Left colon (tissue), 2 donors: ENCODE measurements at regions not wholly inside any gene's neighbourhood (a gene's known extent, or its start where the extent isn't known, plus 50 kb on each side); places are given as distances from the start of the nearest gene placed in this dataset.
"Not testable (repeated sequence)": the region's sequence is repeated elsewhere in the genome, so short reads cannot be mapped to it uniquely, and the experiment has no call there.

ENCODE experiments used
- ATAC-seq: fragments of 200-7000 bp; cut with Tn5 transposase; one replicate; pipeline ENCODE4 v1.9.1; 2020; ENCODE audit warnings: mild to moderate bottlenecking, moderate library complexity
- DNase-seq, 2 donors: peaks; one replicate each; pipeline ENCODE4 v3.0.0-alpha.2; 2020
- intact Hi-C, 2 donors: fragments of 100-400 bp; cut with DNase I in 1 of 2; cut with micrococcal nuclease in 1 of 2; formaldehyde crosslinking; loops; one replicate each; pipeline versions ENCODE4 v1.11.2 to v1.14.0; 2022; cut with DNase I, micrococcal nuclease
- donor health status: DM: no; HTN: no; CAD: no.
- donor health status: DM: yes; HTN: yes; CAD: no.

GRCh38 chr20:6401893-6402557 is 279.2 kb upstream of the FERMT1 start:
- DNase-seq (no peak), ATAC-seq (no peak)
- intact Hi-C loops, result no loop called here

- intact Hi-C loops, result no loop called here
- DNase-seq, result no peak
- ATAC-seq, result no peak
These were observed 274.3 kb upstream of the FERMT1 start for GRCh38 chr20:6397115-6397514.

GRCh38 chr20:6395695-6396094 is 272.9 kb upstream of the FERMT1 start:
- ATAC-seq (no peak), DNase-seq (no peak)
- intact Hi-C loops, result no loop called here

GRCh38 chr20:6388671-6389197 is 265.9 kb upstream of the FERMT1 start:
- no peak for DNase-seq
- intact Hi-C loops, result no loop called here
- no peak for ATAC-seq

- DNase-seq (no peak), ATAC-seq (no peak)
- intact Hi-C loops, result no loop called here
These were observed 262.2 kb upstream of the FERMT1 start for GRCh38 chr20:6384956-6385486.

- intact Hi-C loops, result no loop called here
These were observed 261.6 kb upstream of the FERMT1 start for GRCh38 chr20:6384380-6384779.

GRCh38 chr20:6381887-6382286 is 259.1 kb upstream of the FERMT1 start:
- no peak for DNase-seq
- no peak for ATAC-seq

More at GRCh38 chr20:6384380-6384779, 261.6 kb upstream of the FERMT1 start:
- ATAC-seq, result no peak
- DNase-seq, result no peak

GRCh38 chr20:6362245-6362644 is 239.4 kb upstream of the FERMT1 start:
- intact Hi-C loops, result no loop called here
- DNase-seq (no peak), ATAC-seq (no peak)

More at GRCh38 chr20:6381887-6382286, 259.1 kb upstream of the FERMT1 start:
- intact Hi-C loops, result no loop called here

GRCh38 chr20:6360766-6361165 is 237.9 kb upstream of the FERMT1 start:
- intact Hi-C loops, result no loop called here
- ATAC-seq, result no peak
- DNase-seq, result no peak

GRCh38 chr20:6355754-6356451 is 233.1 kb upstream of the FERMT1 start:
- ATAC-seq, result no peak
- intact Hi-C loops, result no loop called here

GRCh38 chr20:6348908-6349307 is 226.1 kb upstream of the FERMT1 start:
- ATAC-seq, result no peak
- no peak for DNase-seq
- intact Hi-C loops, result no loop called here

More at GRCh38 chr20:6355754-6356451, 233.1 kb upstream of the FERMT1 start:
- DNase-seq, result no peak

- intact Hi-C loops, result no loop called here
- DNase-seq, result no peak
- ATAC-seq, result no peak
These were observed 225.1 kb upstream of the FERMT1 start for GRCh38 chr20:6347916-6348315.

- ATAC-seq, result no peak
- DNase-seq, result no peak
- intact Hi-C loops, result no loop called here
These were observed 218.7 kb upstream of the FERMT1 start for GRCh38 chr20:6341491-6341890.

GRCh38 chr20:6339176-6339575 is 216.3 kb upstream of the FERMT1 start:
- intact Hi-C loops, result no loop called here
- ATAC-seq (no peak), DNase-seq (no peak)

GRCh38 chr20:6333110-6333509 is 210.3 kb upstream of the FERMT1 start:
- ATAC-seq, result no peak
- no peak for DNase-seq
- intact Hi-C loops, result no loop called here

GRCh38 chr20:6321235-6321634 is 198.4 kb upstream of the FERMT1 start:
- intact Hi-C loops, ATAC-seq, DNase-seq: not testable (repeated sequence)

- DNase-seq (no peak), ATAC-seq (no peak)
- intact Hi-C loops, result no loop called here
These were observed 189.2 kb upstream of the FERMT1 start for GRCh38 chr20:6311841-6312655.

GRCh38 chr20:6311097-6311496 is 188.3 kb upstream of the FERMT1 start:
- ATAC-seq, result no peak
- no peak for DNase-seq
- intact Hi-C loops, result no loop called here

GRCh38 chr20:6305536-6305935 is 182.7 kb upstream of the FERMT1 start:
- intact Hi-C loops, result no loop called here
- no peak for ATAC-seq
- DNase-seq, result no peak
